HG02884 (cell line): ENCODE measurements at regions not wholly inside any gene's neighbourhood (a gene's known extent, or its start where the extent isn't known, plus 50 kb on each side); places are given as distances from the start of the nearest gene placed in this dataset.
"Not testable (repeated sequence)": the region's sequence is repeated elsewhere in the genome, so short reads cannot be mapped to it uniquely, and the experiment has no call there.

ENCODE experiments used
- ATAC-seq: cut with Tn5 transposase; IDR thresholded peaks from one replicate; pipeline ENCODE4 v1.9.1; 2021; ENCODE audit warnings: mild to moderate bottlenecking, moderate library complexity; ENCODE audit not compliant: unreplicated experiment

DNA sequence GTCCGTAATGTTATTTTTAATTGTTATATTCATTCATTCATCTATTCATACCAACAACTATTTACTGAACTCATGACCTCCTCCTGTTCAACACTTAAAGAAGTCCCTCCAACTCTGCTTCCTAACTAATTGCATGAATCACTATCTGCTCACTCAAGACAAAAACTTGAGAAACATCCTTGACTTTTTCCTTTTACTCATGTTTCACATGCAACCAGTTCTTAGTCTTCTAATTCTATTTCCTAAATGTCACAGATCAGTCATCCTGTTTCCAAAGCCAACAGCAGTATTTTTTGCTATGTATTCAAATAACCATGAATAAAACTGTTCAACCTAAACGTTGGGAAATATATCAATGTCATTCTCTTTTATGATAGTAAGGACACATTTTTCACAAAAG is 124.6 kb upstream of the GBE1 start:
- no peak for ATAC-seq

DNA sequence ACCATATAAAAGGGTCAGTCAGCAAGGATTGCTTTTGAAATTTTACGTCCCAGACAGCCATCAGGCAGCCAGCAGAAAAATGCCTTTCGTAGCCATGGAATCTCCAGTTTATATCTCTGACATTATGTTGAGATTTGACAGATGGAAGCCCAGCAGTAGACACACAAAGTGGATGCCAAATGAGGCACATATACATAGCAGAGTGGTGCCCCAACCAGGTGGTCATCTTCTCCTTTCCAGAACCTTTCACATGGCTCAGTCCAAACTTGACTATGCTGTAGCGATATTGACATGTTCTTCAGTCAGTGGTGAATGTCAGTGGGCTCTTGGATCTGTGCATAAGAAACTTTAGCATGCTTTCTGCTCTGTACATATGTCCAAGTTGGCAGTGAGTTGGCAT is 123.3 kb upstream of the GBE1 start:
- ATAC-seq = no peak

GRCh38 chr3:81876826-81877225 is 115.4 kb upstream of the GBE1 start:
- ATAC-seq = no peak

DNA sequence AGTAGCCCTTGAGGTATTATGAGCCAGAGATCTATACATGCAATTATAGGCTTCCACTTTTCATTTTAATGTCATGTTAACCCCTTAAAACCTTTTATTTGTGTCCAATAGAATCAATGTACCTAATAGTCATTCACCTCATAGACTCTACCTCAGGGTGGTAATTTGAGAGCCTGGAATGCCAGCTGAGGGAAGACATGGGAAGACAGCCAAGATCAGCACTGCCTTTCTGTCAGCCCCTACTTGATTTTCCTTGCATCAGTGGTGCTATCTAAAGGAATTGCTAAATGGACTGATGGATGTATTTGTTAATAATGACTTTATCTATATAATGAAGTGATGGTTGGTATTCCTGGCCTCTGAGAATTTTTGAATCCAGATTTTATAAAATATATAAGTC is 113.3 kb upstream of the GBE1 start:
- ATAC-seq = no peak

- no peak for ATAC-seq
These were observed 111.1 kb upstream of the GBE1 start for GRCh38 chr3:81872566-81872965.

DNA sequence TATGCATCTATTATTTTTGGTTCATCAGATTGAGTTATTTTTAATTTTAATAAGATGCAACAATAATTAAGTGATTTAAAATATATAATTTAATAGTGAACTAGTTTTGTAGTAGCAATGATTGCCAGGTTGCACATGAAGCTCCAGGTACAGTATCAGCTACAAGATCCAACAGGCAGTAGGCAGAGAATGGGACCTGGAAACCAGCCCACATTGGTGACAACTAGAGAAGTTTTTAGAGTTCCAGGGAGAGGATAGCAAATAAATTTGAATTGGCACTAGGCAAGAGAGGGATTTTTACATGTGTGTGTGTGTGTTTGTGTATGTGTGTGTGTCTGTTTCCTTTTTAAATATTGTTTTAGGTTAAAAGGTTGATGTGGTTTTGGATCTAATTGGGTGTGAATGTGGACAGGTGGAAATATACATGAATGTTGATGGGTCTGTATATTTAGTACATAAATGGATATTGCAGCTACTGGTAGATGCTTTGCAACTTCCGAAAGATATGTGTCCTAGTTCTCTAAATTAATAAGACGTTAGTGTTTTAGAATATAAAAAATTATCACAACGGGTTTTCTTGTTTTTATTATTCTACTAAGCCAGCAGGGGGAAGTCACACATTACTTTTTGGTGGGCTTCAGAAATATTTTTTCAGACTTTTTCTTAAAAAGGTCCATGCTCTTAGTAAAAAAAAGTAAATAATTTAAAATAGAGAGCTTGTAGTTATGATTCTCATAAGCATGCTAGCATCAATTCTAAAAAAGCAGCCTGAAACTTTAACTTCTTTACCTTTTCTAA is 110.1 kb upstream of the GBE1 start:
- no peak for ATAC-seq

GRCh38 chr3:81869382-81869781 is 107.9 kb upstream of the GBE1 start:
- ATAC-seq = no peak

DNA sequence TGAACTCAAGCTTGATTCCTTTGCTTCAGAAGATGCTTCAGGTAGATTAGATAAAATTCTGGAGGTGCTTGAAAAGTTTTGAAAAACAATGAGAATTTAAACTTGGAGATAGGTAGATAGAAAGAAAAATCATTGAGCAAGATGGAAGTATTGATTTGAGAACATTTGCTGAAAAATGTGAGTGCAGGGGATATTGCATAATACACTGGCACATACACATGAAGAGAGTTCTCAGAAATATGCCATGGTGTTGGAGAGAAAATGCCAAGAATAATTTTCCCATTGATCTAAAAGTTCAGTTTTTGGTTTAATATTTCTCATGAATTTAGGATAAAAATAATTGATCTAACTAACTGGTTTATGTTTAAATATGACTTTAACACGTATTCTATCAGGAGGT is 107.2 kb upstream of the GBE1 start:
- no peak for ATAC-seq

GRCh38 chr3:81867875-81868274 is 106.4 kb upstream of the GBE1 start:
- no peak for ATAC-seq

GRCh38 chr3:81865164-81865563 is 103.7 kb upstream of the GBE1 start:
- not testable (repeated sequence) for ATAC-seq

- ATAC-seq = no peak
These were observed 102.8 kb upstream of the GBE1 start for GRCh38 chr3:81864272-81864671.

DNA sequence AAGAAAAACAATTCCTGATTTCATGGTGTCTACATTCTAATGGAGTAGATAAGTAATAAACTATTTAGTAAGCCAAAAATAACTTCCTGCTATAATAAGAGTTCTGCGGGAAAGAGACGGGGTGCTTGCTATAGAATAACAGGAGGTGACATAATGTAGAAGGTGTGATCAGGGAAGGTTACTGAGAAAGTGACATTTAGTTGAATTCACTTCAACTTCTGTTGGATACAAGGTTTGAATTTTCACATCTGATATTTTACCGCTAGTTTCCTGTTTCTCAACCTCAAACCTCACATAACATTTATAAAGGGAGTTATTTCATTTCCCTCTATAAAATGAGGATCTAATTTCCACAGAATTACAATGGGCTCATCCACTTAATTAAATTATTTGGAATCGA is 102.3 kb upstream of the GBE1 start:
- no peak for ATAC-seq

GRCh38 chr3:81861593-81861992 is 100.1 kb upstream of the GBE1 start:
- no peak for ATAC-seq

- no peak for ATAC-seq
These were observed 98.1 kb upstream of the GBE1 start for GRCh38 chr3:81859524-81859923.

GRCh38 chr3:81853431-81853830 is 92.0 kb upstream of the GBE1 start:
- no peak for ATAC-seq

DNA sequence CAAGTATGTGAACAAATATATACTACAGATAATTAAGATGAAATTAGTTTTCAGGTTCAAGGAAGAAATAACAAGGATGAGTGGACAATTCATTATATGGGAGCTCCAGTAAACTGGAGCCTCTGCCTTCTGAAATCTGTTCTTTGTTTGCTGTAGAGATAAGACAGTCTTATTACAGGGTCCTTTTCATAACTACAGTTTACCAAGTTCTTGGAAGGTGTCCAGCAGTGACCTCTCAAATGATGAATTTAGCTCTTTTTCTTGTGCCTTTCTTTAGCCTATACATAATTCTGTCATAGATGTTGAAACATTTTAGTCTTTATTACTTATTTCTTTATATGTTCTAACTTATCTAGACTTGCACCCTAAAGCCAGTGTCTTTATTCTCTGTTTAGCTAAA is 89.7 kb upstream of the GBE1 start:
- ATAC-seq = no peak

GRCh38 chr3:81846988-81847387 is 85.5 kb upstream of the GBE1 start:
- ATAC-seq = no peak

- ATAC-seq = no peak
These were observed 80.1 kb upstream of the GBE1 start for GRCh38 chr3:81841540-81841939.

- no peak for ATAC-seq
These were observed 78.2 kb upstream of the GBE1 start for GRCh38 chr3:81839504-81840094.

- ATAC-seq = peak; percentile 42
These were observed 77.0 kb upstream of the GBE1 start for GRCh38 chr3:81838457-81838856.

DNA sequence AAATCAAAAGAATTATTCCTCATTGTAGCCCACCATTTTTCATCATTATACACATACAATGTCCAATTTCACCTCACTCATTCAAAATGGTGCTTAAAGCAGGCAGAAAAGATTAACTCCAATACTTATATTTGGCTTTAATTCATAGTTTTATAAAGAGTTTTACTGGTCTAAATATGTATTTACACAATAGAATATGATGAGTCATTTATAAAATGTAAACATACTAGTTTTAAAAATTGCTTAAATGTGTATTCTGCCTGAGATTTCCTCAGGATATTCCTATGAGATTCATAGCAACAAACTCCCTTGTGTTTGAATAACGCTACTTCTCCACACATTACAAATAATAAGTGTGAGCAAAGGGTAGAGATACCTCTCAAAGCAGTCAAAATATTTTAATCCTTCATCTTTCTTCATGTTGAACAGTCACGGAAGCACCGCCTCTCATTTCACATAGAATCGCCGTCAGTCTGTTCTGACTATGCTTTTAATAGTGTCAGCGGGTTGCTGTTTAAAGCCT is 75.7 kb upstream of the GBE1 start:
- ATAC-seq = no peak

GRCh38 chr3:81829937-81830336 is 68.5 kb upstream of the GBE1 start:
- ATAC-seq = no peak

DNA sequence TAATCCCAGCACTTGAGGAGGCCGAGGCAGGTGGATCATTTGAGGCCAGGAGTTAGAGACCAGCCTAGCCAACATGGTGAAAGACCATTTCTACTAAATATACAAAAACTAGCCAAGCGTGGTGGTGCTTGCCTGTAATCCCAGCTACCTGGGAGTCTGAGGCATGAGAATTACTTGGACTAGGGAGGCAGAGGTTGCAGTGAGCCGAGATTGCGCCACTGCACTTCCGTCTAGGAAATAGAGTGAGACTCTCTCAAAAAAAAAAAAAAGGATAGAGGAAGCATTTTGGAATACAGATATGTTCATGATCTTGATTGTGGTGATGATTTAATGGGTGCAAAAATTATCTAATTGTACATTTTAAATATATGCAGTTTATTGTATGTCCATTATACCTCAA is 67.8 kb upstream of the GBE1 start:
- ATAC-seq = not testable (repeated sequence)
